H1 (cell line): ENCODE measurements at regions not wholly inside any gene's neighbourhood (a gene's known extent, or its start where the extent isn't known, plus 50 kb on each side); places are given as distances from the start of the nearest gene placed in this dataset.

ENCODE experiments used
- CTCF ChIA-PET: fragments of 300-600 bp; sonication (Branson Sonifier 250); formaldehyde crosslinking; loops from one replicate; lab custom pipeline; 2021; ENCODE audit not compliant: partially characterized antibody; lab: Charles Lee
- POLR2A ChIA-PET: fragments of 300-600 bp; sonication (Branson Sonifier 250); formaldehyde crosslinking; loops from one replicate; lab custom pipeline; 2021; ENCODE audit warnings: inconsistent platforms; ENCODE audit not compliant: partially characterized antibody; lab: Charles Lee
- DNase-seq, 2 experiments: peaks; one replicate each; pipeline versions ENCODE4 v3.0.0 to v3.0.0-alpha.2; 2010 to 2022; ENCODE audit warnings: low spot score in 2 of 2, low read depth in 1 of 2, mixed read lengths in 1 of 2
- FAIRE-seq: peaks from 2 replicates; lab custom pipeline; 2011; peaks lifted over from hg19 to GRCh38; lab: Jason Lieb, UNC
- H2AFZ ChIP-seq: 2 replicates; pipeline ENCODE4 v1.8.1; 2012; ENCODE audit warnings: low read length, inconsistent platforms
- H2AK5ac ChIP-seq: 2 replicates; pipeline ENCODE4 v1.6.1; 2013; ENCODE audit warnings: low read depth, low read length
- H2BK120ac ChIP-seq: replicated peaks from 2 replicates; pipeline ENCODE3; 2013; ENCODE audit warnings: low read depth, low read length, inconsistent platforms
- H2BK12ac ChIP-seq: 2 replicates; pipeline ENCODE4 v1.6.1; 2013; ENCODE audit warnings: low read depth, low read length
- H2BK15ac ChIP-seq: 2 replicates; pipeline ENCODE4 v1.6.1; 2013; ENCODE audit warnings: low read length
- H2BK20ac ChIP-seq: 2 replicates; pipeline ENCODE4 v1.6.1; 2013; ENCODE audit warnings: low read length
- H2BK5ac ChIP-seq: 2 replicates; pipeline ENCODE4 v1.6.1; 2013; ENCODE audit warnings: low read depth, low read length
- H3K14ac ChIP-seq: 2 replicates; pipeline ENCODE4 v1.6.1; 2013; ENCODE audit warnings: inconsistent platforms; ENCODE audit not compliant: insufficient read length
- H3K18ac ChIP-seq: 2 replicates; pipeline ENCODE4 v1.6.1; 2013; ENCODE audit warnings: low read length; ENCODE audit errors: extremely low read depth
- H3K23ac ChIP-seq: 2 replicates; pipeline ENCODE4 v1.6.1; 2013; ENCODE audit warnings: inconsistent platforms; ENCODE audit not compliant: insufficient read length
- H3K23me2 ChIP-seq: 2 replicates; pipeline ENCODE4 v1.6.1; 2013; ENCODE audit warnings: low read depth, low read length
- H3K27ac ChIP-seq: 2 replicates; pipeline ENCODE4 v1.6.1; 2011; ENCODE audit warnings: low read depth, low read length, inconsistent platforms
- H3K27me3 ChIP-seq, 4 experiments: replicated peaks in 1 of 4; 1 replicate in 1 of 4; 2 replicates in 3 of 4; pipeline versions ENCODE4 v1.6.1 to v1.8.1; 2011 to 2013; ENCODE audit warnings: low read length in 3 of 4, mild to moderate bottlenecking in 3 of 4, inconsistent platforms in 2 of 4, mixed read lengths in 2 of 4, moderate library complexity in 1 of 4; ENCODE audit not compliant: control insufficient read depth in 3 of 4, insufficient read depth in 3 of 4; ENCODE audit errors: extremely low read depth in 1 of 4
- H3K36me3 ChIP-seq, 4 experiments: 2 replicates each; pipeline versions ENCODE4 v1.6.1 to v1.8.1; 2011 to 2013; ENCODE audit warnings: mild to moderate bottlenecking in 4 of 4, low read length in 3 of 4, moderate library complexity in 2 of 4, control low read depth in 1 of 4, inconsistent platforms in 1 of 4; ENCODE audit not compliant: insufficient read depth in 4 of 4, control insufficient read depth in 2 of 4
- H3K4ac ChIP-seq: replicated peaks from 2 replicates; pipeline ENCODE3; 2013; ENCODE audit warnings: low read length, low read depth, mixed read lengths, inconsistent platforms; ENCODE audit not compliant: insufficient read length
- H3K4me1 ChIP-seq, 4 experiments: replicated peaks in 1 of 4; 1 replicate in 1 of 4; 2 replicates in 3 of 4; pipeline versions ENCODE4 v1.6.1 to v1.8.1; 2011 to 2013; ENCODE audit warnings: low read length in 3 of 4, inconsistent platforms in 2 of 4, mixed read lengths in 1 of 4; ENCODE audit not compliant: insufficient read depth in 4 of 4, control insufficient read depth in 3 of 4
- H3K4me2 ChIP-seq, 2 experiments: 2 replicates each; pipeline versions ENCODE4 v1.6.1 to v1.8.1; 2011 to 2013; ENCODE audit warnings: low read depth in 2 of 2, low read length in 2 of 2, control low read depth in 1 of 2, inconsistent platforms in 1 of 2, mild to moderate bottlenecking in 1 of 2; ENCODE audit not compliant: insufficient read depth in 1 of 2
- H3K4me3 ChIP-seq, 4 experiments: fragments of 200-600, 300-600 bp in 1 of 4; sonication (generic), shearing (Covaris generic), sonication (Bioruptor Twin) in 1 of 4; 2 replicates each; pipeline versions ENCODE4 v1.5.1 to v1.8.1; 2011 to 2016; ENCODE audit warnings: low read length in 4 of 4, low read depth in 3 of 4, control low read depth in 2 of 4, inconsistent platforms in 2 of 4, mild to moderate bottlenecking in 2 of 4, mixed read lengths in 1 of 4, moderate library complexity in 1 of 4; ENCODE audit not compliant: insufficient read depth in 2 of 4; ENCODE audit errors: extremely low read depth in 1 of 4
- H3K56ac ChIP-seq: replicated peaks from 2 replicates; pipeline ENCODE3; 2013; ENCODE audit warnings: low read depth, mild to moderate bottlenecking, mixed read lengths, low read length, inconsistent platforms; ENCODE audit not compliant: insufficient read length
- H3K79me1 ChIP-seq: 2 replicates; pipeline ENCODE4 v1.6.1; 2013; ENCODE audit warnings: low read depth, low read length, control low read depth
- H3K79me2 ChIP-seq, 2 experiments: 2 replicates each; pipeline versions ENCODE4 v1.6.1 to v1.8.1; 2012 to 2013; ENCODE audit warnings: low read length in 2 of 2, mild to moderate bottlenecking in 2 of 2, inconsistent platforms in 1 of 2; ENCODE audit not compliant: insufficient read depth in 2 of 2, control insufficient read depth in 1 of 2
- H3K9ac ChIP-seq, 4 experiments: replicated peaks in 1 of 4; 1 replicate in 1 of 4; 2 replicates in 3 of 4; pipeline versions ENCODE4 v1.6.1 to v1.8.1; 2011 to 2013; ENCODE audit warnings: low read depth in 3 of 4, low read length in 3 of 4, control low read depth in 2 of 4, mild to moderate bottlenecking in 2 of 4, moderate library complexity in 2 of 4, inconsistent platforms in 1 of 4; ENCODE audit errors: extremely low read depth in 1 of 4
- H3K9me3 ChIP-seq, 2 experiments: 2 replicates each; pipeline versions ENCODE4 v1.6.1 to v1.8.1; 2012 to 2013; ENCODE audit warnings: mild to moderate bottlenecking in 2 of 2, moderate library complexity in 2 of 2, control low read depth in 1 of 2, inconsistent platforms in 1 of 2, low read depth in 1 of 2, low read length in 1 of 2, mixed read lengths in 1 of 2; ENCODE audit not compliant: insufficient read depth in 2 of 2
- H4K20me1 ChIP-seq, 2 experiments: replicated peaks in 1 of 2; 2 replicates each; pipeline versions ENCODE3 to v1.8.1; 2011 to 2013; ENCODE audit warnings: inconsistent platforms in 2 of 2, low read length in 2 of 2, mild to moderate bottlenecking in 1 of 2; ENCODE audit not compliant: insufficient read depth in 2 of 2, control insufficient read depth in 1 of 2
- H4K5ac ChIP-seq: 2 replicates; pipeline ENCODE4 v1.6.1; 2013; ENCODE audit warnings: low read length, low read depth, mixed read lengths, inconsistent platforms; ENCODE audit not compliant: insufficient read length
- H4K8ac ChIP-seq: 2 replicates; pipeline ENCODE4 v1.8.0; 2013; ENCODE audit warnings: mild to moderate bottlenecking, moderate library complexity, low read length, inconsistent platforms; ENCODE audit not compliant: insufficient read depth; ENCODE audit errors: extremely low read depth
- H4K91ac ChIP-seq: replicated peaks from 2 replicates; pipeline ENCODE3; 2013; ENCODE audit warnings: low read length, mixed read lengths, inconsistent platforms; ENCODE audit not compliant: insufficient read length
- ASH2L ChIP-seq: fragments of 200-600, 300-600 bp; sonication (generic); IDR thresholded peaks from one replicate; pipeline ENCODE4 v1.7.1; 2017; ENCODE audit warnings: low read length
- BRCA1 ChIP-seq: IDR thresholded peaks from 2 replicates; pipeline ENCODE4 v1.6.1; 2012; ENCODE audit warnings: low read depth, low read length, improper control_type of control experiment
- CTBP2 ChIP-seq: IDR thresholded peaks from 2 replicates; pipeline ENCODE4 v1.7.0; 2011; ENCODE audit warnings: borderline replicate concordance, mild to moderate bottlenecking, moderate library complexity, mixed read lengths, low read length; ENCODE audit not compliant: insufficient read depth, insufficient read length
- EGR1 ChIP-seq: IDR thresholded peaks from 2 replicates; pipeline ENCODE4 v1.6.1; 2011; ENCODE audit warnings: low read depth, low read length, borderline replicate concordance
- EP300 ChIP-seq, 2 experiments: IDR thresholded peaks; 1 replicate in 1 of 2; 2 replicates in 1 of 2; pipeline ENCODE4 v1.6.1; 2011 to 2012; ENCODE audit warnings: low read depth in 2 of 2, low read length in 2 of 2, mild to moderate bottlenecking in 2 of 2, borderline replicate concordance in 1 of 2, inconsistent platforms in 1 of 2, moderate library complexity in 1 of 2
- EZH2 ChIP-seq: fragments of 200-600 bp; sonication (generic); IDR thresholded peaks from 2 replicates; pipeline ENCODE4 v1.7.1; 2012; ENCODE audit warnings: low read depth, mild to moderate bottlenecking, moderate library complexity, low read length, inconsistent platforms; ENCODE audit not compliant: severe bottlenecking
- GTF2F1 ChIP-seq: IDR thresholded peaks from 2 replicates; pipeline ENCODE4 v1.6.1; 2012; ENCODE audit warnings: low read depth, low read length, improper control_type of control experiment, borderline replicate concordance
- NANOG ChIP-seq: IDR thresholded peaks from 2 replicates; pipeline ENCODE4 v1.6.1; 2011; ENCODE audit warnings: low read length, low read depth, mild to moderate bottlenecking, inconsistent platforms; ENCODE audit not compliant: insufficient read depth, poor library complexity, severe bottlenecking
- NRF1 ChIP-seq: IDR thresholded peaks from 2 replicates; pipeline ENCODE4 v1.6.1; 2011; ENCODE audit warnings: mild to moderate bottlenecking, low read depth, low read length, improper control_type of control experiment
- POLR2AphosphoS5 ChIP-seq: IDR thresholded peaks from 2 replicates; pipeline ENCODE4 v1.6.1; 2011; ENCODE audit warnings: low read depth, low read length
- RXRA ChIP-seq: IDR thresholded peaks from 2 replicates; pipeline ENCODE4 v1.6.1; 2011; ENCODE audit warnings: low read depth, mild to moderate bottlenecking, low read length, moderate library complexity; ENCODE audit not compliant: insufficient read depth
- SAP30 ChIP-seq: fragments of 300-600 bp; sonication (generic); IDR thresholded peaks from 2 replicates; pipeline ENCODE4 v1.7.1; 2012; ENCODE audit warnings: low read length, moderate library complexity, mild to moderate bottlenecking, inconsistent platforms; ENCODE audit not compliant: insufficient read depth, insufficient replicate concordance
- WGBS, 2 experiments: shearing (Covaris generic) in 1 of 2; methylation state at CpG; one replicate each; pipeline versions ENCODE4 v1.1.6 to v1.1.7; 2013 to 2015; ENCODE audit warnings: low lambda C conversion rate in 2 of 2, mixed read lengths in 2 of 2, inconsistent platforms in 1 of 2, low coverage in 1 of 2, missing lambda C conversion rate in 1 of 2; ENCODE audit not compliant: insufficient replicate concordance in 2 of 2, insufficient coverage in 1 of 2, insufficient read length in 1 of 2; ENCODE audit errors: extremely low coverage in 1 of 2, missing lambda C conversion rate in 1 of 2; 5-methylcytosine and 5-hydroxymethylcytosine counted together

DNA sequence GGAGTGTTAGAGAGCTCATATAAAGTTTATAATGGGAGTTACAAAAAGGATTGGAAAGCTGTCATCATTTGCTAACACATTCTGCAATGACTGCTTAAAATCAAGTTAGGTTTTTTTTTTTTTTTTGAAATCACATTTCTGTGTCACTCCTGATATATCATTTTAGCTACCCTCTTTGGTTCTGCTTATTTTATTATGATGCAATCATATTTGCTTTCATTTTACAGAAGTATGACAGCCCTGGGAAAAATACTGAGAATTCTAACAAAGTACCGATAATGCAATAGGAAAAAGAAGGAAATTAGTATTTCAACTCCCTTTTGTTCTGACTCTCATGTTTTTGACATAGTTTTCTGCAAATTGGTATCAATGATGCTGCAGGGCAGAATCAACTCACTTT, 71.6 kb upstream of the MDGA2 start:
- Histone ChIP-seq H3K4ac (no peak overlapping the region), H2BK15ac (no peak overlapping the region), H3K4me1 (no peaks in the 10 kb centered on the region), H4K8ac (no peak overlapping the region), H4K5ac (no peak overlapping the region), H4K20me1 (no peaks in the 10 kb centered on the region), H3K23me2 (no peaks in the 10 kb centered on the region), H3K36me3 (no peaks in the 10 kb centered on the region), H3K27ac (no peak overlapping the region), H3K79me1 (no peaks in the 10 kb centered on the region), H2BK12ac (no peak overlapping the region), H2BK120ac (no peak overlapping the region), H2BK20ac (no peak overlapping the region), H3K18ac (no peak overlapping the region), H2AFZ (no peak overlapping the region), H3K27me3 (no peaks in the 10 kb centered on the region), H2AK5ac (no peak overlapping the region), H4K91ac (no peak overlapping the region), H3K9me3 (no peaks in the 10 kb centered on the region), H3K23ac (no peak overlapping the region), H3K4me3 (no peak overlapping the region), H3K56ac (no peak overlapping the region), H3K4me2 (no peak overlapping the region), H3K14ac (no peak overlapping the region), H2BK5ac (no peak overlapping the region), H3K9ac (no peak overlapping the region), H3K79me2 (no peaks in the 10 kb centered on the region)
- FAIRE-seq: no peak
- CTCF ChIA-PET: interaction anchor here (1.5 kb wide), 1 partner anchor 11 kb away, joined by 5 read pairs; no protein-coding TSS in a partner anchor
- POLR2A ChIA-PET: no interaction called here
- 92% methylated on average over 1 of the region's 1 CpG; no CpG with 5 or more reads in 1 of the 2 experiments for WGBS, 2 experiments
- DNase-seq: no peak
- TF ChIP-seq EP300 (IDR thresholded peaks at IDR 0.05; ENCODE audit: borderline replicate concordance in 1 of 2, low read depth in 2 of 2, low read length in 2 of 2): no peak
- TF ChIP-seq SAP30: no peak
- TF ChIP-seq BRCA1: no peak
- TF ChIP-seq ASH2L: no peak
- no peak for TF ChIP-seq POLR2AphosphoS5
- TF ChIP-seq EZH2: no peak
- no peak for TF ChIP-seq NANOG
- TF ChIP-seq CTBP2: no peak
- no peak for TF ChIP-seq RXRA
- no peak for TF ChIP-seq GTF2F1
- TF ChIP-seq EGR1: no peak
- no peak for TF ChIP-seq NRF1
